Calu3 (cell line): ENCODE measurements at regions not wholly inside any gene's neighbourhood (a gene's known extent, or its start where the extent isn't known, plus 50 kb on each side); places are given as distances from the start of the nearest gene placed in this dataset.

ENCODE experiments used
- BruUV-seq: library from RNA; stranded (reverse); fragments of 400-500 nt; replicated peaks from 2 replicates; lab custom pipeline; 2021; lab: Mats Ljungman, UMichigan
- CTCF ChIA-PET: fragments of 300-600 bp; sonication (Branson Sonifier 250); formaldehyde crosslinking; loops from one replicate; lab custom pipeline; 2022; ENCODE audit warnings: antibody characterized with exemption; lab: Charles Lee
- DNase-seq: peaks from one replicate; pipeline ENCODE4 v3.0.0; 2022
- H3K27ac Mint-ChIP-seq: one replicate; pipeline ENCODE4 v1.8.0; 2022; ENCODE audit warnings: mixed read lengths; ENCODE audit not compliant: unreplicated experiment
- H3K27me3 Mint-ChIP-seq: one replicate; pipeline ENCODE4 v1.8.0; 2022; ENCODE audit warnings: mixed read lengths; ENCODE audit not compliant: unreplicated experiment
- H3K36me3 Mint-ChIP-seq: one replicate; pipeline ENCODE4 v1.8.0; 2022; ENCODE audit warnings: mild to moderate bottlenecking, moderate library complexity, mixed read lengths; ENCODE audit not compliant: insufficient read depth, unreplicated experiment
- H3K4me1 Mint-ChIP-seq: one replicate; pipeline ENCODE4 v1.8.0; 2022; ENCODE audit warnings: mild to moderate bottlenecking, low read depth, mixed read lengths; ENCODE audit not compliant: unreplicated experiment
- H3K4me3 Mint-ChIP-seq: one replicate; pipeline ENCODE4 v1.8.0; 2022; ENCODE audit warnings: mild to moderate bottlenecking, low read depth, moderate library complexity, mixed read lengths; ENCODE audit not compliant: unreplicated experiment
- H3K9me3 Mint-ChIP-seq: one replicate; pipeline ENCODE4 v1.8.0; 2022; ENCODE audit warnings: low read depth, mixed read lengths; ENCODE audit not compliant: unreplicated experiment
- CTCF ChIP-seq: fragments of 200-600 bp; IDR thresholded peaks from one replicate; pipeline ENCODE4 v1.8.0; 2022; ENCODE audit warnings: antibody characterized with exemption; ENCODE audit not compliant: unreplicated experiment
- intact Hi-C: fragments of 100-400 bp; cut with micrococcal nuclease; formaldehyde crosslinking; loops from one replicate; pipeline ENCODE4 v1.10.0; 2022; ENCODE audit not compliant: unreplicated experiment

- Mint-ChIP-seq H3K4me3 (no peak overlapping the region), H3K9me3 (no peaks in the 10 kb centered on the region), H3K27ac (no peak overlapping the region), H3K27me3 (peaks cover 44% of the 10 kb centered on the region), H3K4me1 (no peaks in the 10 kb centered on the region), H3K36me3 (no peaks in the 10 kb centered on the region)
- TF ChIP-seq CTCF, result no peak
- BruUV-seq, result no TSS peak
- no peak for DNase-seq
- intact Hi-C loops, result no loop called here
- CTCF ChIA-PET, result no interaction called here
Observed at GRCh38 chr3:132817646-132818177, 95.5 kb upstream of the NPHP3 start.

GRCh38 chr3:132805071-132805470, 82.9 kb upstream of the NPHP3 start:
- intact Hi-C loops, result no loop called here
- no peak for DNase-seq
- Mint-ChIP-seq H3K36me3 (no peaks in the 10 kb centered on the region), H3K27ac (no peak overlapping the region), H3K9me3 (no peaks in the 10 kb centered on the region), H3K4me3 (no peak overlapping the region), H3K4me1 (no peaks in the 10 kb centered on the region), H3K27me3 (peaks cover 9% of the 10 kb centered on the region)
- TF ChIP-seq CTCF, result no peak
- CTCF ChIA-PET, result no interaction called here
- BruUV-seq, result no TSS peak

- CTCF ChIA-PET, result no interaction called here
Observed at GRCh38 chr3:132804498-132804897, 82.3 kb upstream of the NPHP3 start.

DNA sequence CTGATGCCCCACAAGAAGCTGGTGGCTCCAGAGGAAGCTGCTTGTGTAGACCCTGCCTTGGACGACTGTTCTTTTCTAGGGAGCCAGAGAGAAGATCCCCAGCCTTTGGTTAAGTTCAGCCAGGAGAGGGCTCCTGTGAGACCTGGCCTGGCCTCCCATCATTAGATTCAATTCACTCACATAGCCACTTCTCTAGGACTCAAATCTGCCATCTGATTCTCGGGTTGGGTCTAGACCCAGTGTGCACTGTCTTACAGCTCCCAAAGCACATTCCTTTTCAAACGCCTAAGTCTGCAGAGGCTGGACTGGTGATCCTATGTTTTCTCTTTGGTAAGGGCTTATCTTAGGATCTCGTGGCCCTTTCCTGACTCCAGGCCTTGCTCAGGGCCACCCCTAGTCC, 81.7 kb upstream of the NPHP3 start:
- H3K27ac Mint-ChIP-seq, result no peak overlapping the region
- no peak overlapping the region for H3K4me3 Mint-ChIP-seq
- peaks cover 9% of the 10 kb centered on the region for H3K27me3 Mint-ChIP-seq
- intact Hi-C loops, result no loop called here
- H3K4me1 Mint-ChIP-seq, result no peaks in the 10 kb centered on the region
- CTCF ChIA-PET, result interaction anchor here (0.6 kb wide), 1 partner anchor 64 kb away, joined by 3 read pairs; no protein-coding TSS in a partner anchor
- no peaks in the 10 kb centered on the region for H3K36me3 Mint-ChIP-seq
- no TSS peak for BruUV-seq
- TF ChIP-seq CTCF, result no peak
- no peak for DNase-seq
- no peaks in the 10 kb centered on the region for H3K9me3 Mint-ChIP-seq

More at GRCh38 chr3:132804498-132804897, 82.3 kb upstream of the NPHP3 start:
- TF ChIP-seq CTCF, result no peak
- H3K4me1 Mint-ChIP-seq, result no peaks in the 10 kb centered on the region
- H3K4me3 Mint-ChIP-seq, result no peak overlapping the region
- H3K27me3 Mint-ChIP-seq, result peaks cover 9% of the 10 kb centered on the region
- intact Hi-C loops, result no loop called here
- no TSS peak for BruUV-seq
- no peak for DNase-seq
- H3K9me3 Mint-ChIP-seq, result no peaks in the 10 kb centered on the region
- H3K36me3 Mint-ChIP-seq, result no peaks in the 10 kb centered on the region
- H3K27ac Mint-ChIP-seq, result no peak overlapping the region
